Stromal cell of bone marrow (primary cell): ENCODE measurements at regions not wholly inside any gene's neighbourhood (a gene's known extent, or its start where the extent isn't known, plus 50 kb on each side); places are given as distances from the start of the nearest gene placed in this dataset.

Source experiments
- DNase-seq: peaks from one replicate; pipeline ENCODE4 v3.0.0-alpha.2; 2012; ENCODE audit warnings: low read depth

DNA sequence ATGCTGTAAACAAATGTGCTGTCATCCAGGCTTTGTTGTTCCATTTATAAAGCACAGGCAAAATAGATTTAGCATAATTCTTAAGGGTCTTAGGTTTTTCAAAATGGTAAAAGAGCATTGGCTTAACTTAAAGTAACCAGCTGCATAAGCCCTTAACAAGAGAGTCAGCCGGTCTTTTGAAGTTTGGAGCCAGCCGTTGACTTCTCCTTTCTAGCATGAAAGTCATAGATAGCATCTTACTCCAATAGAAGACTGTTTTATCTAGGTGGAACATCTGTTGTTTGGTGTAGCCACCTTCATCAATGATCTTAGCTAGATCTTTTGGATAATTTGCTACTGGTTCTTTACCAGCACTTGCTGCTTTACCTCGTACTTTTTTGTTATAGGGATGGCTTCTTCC is 297.5 kb upstream of the DCBLD2 start:
- DNase-seq, result no peak

DNA sequence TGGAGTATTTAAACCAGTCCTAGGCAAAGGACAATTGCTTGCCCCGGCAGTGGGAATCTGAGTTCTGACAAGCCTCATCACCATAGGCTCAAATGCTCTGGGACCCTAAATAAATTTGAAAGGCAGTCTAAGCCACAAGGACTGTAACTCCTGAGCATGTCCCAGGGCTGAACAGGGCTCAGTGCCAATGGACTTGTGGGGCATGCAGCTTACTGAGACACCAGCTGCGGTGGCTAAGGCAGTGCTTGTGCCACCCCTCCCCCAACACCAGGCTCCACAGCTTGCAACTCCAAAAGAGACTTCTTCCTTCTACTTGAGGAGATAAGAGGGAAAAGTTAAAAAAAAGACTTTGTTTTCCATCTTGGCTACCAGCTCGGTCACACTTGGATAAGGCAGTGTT is 289.7 kb upstream of the DCBLD2 start:
- DNase-seq, result no peak

DNA sequence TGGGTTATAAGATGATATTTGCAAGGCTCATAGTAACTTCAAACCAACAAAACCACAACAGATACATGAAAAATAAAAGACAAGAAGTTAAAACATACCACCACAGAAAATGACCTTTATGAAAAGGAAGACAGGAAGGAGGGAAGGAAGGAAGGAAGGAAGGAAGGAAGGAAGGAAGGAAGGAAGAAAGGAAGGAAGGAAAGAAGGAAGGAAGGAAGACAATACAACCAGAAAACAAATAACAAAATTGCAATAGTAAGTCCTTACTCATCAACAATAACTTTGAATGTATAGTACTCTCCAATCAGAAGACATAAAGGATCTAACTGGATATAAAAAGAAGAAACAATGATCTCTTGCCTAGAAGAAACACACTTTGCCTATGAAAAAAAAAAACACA is 287.4 kb upstream of the DCBLD2 start:
- DNase-seq, result no peak

DNA sequence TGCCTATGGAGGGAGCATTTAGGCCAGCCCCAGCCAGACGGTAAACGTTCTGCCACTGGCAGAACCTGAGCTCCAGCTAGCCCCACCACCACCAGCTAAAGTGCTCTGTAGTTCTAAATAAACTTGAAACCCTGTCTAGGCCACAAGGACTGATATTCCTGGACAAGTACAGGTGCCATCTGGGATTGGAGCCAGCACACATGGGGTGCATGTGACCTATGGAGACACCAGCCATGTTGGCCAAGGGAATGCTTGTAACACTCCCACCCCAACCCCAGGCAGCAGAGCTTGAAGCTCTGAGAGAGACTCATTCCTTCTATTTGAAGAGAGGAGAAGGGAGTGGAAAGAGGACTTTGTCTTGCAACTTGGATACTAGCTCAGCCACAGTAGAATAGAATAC is 284.5 kb upstream of the DCBLD2 start:
- no peak for DNase-seq

DNA sequence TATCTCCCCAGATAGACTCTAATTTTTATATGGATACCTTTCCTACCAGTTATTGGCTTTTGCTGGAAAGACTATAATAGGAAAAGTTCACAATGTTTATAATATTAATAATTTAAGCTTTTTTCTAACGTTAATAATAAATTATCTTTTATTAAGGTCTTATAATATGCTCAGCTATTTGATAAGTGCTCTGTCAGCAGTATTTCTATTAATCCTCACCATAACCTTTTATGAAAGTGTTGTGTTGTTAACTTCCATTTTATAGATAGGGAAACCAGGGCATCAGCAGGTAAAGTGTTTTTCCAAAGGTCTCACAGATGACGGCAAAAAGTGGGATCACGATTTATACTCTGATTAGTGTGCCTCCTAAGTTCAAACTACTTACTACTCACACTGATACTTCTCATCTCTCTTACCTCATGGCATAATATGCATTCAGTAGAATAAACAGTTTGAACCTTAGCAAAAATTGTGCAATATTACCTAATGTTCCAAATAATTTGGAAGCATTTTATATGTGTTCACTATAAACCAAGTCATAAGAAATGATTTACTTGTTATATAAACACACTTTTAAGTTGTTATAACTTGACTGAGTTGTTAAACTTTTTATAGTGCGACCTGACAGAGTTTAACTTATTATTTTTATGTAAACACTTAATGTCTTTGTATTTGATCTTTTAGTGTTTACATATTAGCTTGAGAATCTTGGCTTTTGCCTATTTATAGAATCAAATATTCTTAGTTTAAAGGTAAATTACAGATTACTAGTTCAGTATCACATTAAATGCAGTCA is 274.9 kb upstream of the DCBLD2 start:
- no peak for DNase-seq

DNA sequence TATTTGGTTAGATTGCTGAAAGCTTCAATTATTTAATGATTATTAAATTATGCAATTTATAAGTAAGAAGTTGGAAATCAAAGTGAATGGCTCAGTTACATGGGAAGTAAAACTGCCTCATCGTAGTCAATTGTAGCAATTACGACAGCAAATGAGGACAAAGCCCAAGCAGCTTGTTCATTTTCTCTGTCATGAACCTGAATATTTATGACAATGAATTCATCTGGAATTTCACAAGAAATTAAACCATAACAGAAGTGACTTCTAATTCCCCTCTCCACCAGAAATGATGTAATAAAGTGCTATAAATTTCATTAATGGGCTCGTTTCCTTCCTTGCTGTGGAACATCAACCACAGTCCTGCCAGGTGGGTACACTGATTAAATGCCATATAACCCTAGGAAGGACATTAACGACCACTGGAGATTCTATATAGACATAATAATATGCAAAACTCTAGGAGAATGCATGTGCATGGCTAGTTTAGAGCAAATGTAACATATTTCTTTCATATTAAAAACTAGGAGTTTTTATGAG is 273.8 kb upstream of the DCBLD2 start:
- DNase-seq, result no peak

DNA sequence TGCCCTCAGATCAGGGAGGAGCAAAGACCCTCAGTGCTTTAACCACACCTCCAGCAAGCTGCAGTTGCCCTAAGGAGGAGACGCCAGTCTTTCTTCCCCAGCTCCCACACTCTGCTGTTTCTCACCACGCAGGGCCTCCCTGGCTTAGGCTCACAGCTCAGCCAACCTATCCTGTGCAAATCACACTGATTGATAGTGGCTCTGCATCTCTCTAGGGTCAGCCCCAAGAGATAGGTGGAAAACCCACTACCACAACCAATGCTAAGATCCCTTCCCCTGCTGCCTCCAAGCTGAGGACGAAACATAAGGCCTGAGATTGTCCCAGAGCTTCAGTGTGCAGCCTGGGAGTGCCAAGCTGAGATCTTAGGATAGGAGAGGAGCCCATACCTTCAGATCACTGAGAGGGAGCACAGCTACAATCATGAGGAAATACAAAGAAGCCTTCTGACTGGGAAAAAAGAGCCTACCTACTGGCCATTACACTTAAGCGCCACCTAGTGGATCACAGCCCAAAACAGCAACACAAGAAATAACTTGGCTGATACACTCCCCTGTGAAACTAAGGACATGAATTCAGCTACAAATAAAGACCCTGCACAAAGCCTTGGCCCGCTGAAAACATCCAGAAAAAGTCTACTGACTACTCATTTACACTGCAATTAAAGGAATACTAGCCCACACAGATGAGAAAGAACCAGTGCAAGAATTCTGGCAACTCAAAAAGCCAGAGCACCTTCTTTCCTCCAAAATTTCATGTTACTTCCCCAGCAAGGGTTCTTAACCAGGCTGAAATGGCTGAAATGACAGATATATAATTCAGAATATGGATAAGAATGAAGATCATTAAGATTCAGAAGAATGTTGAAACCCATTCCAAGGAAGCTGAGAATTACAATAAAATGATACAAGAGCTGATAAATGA is 271.5 kb upstream of the DCBLD2 start:
- peak; percentile 58 for DNase-seq

DNA sequence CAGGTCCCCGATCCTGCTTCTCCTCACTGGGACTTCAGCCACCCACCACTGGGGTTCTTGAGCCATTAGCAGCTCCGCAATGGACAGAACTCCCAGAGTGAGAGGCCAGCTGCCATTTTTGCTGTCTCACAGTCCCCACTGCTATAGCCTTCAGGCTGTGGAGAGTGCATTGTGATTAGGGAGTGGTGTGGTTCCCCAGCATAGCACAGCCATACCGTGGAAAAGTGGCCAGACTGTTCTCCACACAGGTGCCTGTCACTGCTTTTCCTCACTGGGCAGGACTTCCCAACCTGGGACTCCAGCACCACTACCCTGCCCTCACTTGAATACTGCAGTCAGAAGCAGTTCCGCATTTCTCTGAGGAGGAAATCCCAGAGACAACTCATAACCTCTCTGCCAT is 270.3 kb upstream of the DCBLD2 start:
- DNase-seq, result no peak

DNA sequence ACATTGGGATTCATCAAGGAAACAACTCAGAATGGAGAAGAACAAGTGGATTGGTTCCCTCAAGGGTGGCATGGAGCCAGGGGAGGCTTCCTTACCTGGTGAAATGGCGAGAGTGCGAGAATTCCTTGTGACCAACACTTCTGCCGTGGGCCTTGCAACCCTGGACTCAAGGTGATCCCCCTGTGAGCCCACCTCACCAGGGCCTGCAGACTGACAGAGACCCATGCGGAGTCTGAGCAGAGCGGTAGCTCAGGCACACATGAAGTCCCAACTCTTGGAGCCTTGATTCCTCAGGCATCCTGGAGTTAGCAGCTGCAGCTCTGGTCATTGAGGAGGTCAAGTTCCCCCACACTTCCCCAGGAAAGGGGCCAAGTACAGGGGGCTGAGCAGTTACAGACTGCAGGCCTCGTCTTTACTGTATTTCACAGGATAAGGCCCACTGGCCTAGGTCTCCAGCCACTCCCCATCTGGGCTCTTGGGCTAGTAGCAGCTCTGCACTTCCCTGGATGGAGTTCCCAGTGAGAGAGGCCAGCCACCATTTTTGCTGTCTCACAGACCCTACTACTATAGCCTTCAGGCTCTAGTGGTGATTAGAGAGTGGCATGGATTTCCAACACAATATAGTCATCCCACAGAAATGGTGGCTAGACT is 269.5 kb upstream of the DCBLD2 start:
- DNase-seq, result no peak

DNA sequence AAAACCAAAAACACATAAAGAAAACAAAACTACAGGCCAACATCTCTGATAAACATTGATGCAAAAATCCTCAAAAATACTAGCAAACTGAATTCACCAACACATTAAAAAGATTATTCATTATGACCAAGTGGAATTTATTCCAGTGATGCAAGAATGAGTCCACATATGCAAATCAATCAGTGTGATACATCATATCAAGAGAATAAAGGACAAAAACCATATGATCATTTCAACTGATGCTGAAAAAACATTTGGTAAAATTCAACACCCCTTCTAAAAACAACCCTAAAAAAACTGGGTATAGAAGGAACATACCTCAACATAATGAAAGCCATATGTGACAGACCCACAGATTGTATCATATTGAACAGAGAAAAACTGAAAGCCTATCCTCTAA is 265.6 kb upstream of the DCBLD2 start:
- peak; percentile 20 for DNase-seq

DNA sequence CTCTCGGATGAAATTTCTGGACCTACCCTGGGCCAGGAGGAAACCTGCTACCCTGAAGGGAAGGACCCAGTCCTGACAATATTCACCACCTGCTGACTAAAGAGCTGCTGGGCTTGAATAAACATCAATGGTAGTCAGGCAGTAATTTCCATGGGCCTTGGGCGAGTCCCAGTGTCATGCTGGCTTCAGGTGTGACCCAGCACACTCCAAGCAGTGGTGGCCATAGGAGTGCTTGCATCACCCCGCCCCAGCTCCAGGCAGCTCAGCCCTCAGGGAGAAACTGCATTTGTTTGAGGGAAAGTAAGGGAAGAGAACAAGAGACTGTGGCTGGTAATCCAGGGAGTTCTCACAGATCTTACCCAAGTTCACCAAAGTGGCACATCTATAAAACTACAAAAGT is 261.8 kb upstream of the DCBLD2 start:
- no peak for DNase-seq

DNA sequence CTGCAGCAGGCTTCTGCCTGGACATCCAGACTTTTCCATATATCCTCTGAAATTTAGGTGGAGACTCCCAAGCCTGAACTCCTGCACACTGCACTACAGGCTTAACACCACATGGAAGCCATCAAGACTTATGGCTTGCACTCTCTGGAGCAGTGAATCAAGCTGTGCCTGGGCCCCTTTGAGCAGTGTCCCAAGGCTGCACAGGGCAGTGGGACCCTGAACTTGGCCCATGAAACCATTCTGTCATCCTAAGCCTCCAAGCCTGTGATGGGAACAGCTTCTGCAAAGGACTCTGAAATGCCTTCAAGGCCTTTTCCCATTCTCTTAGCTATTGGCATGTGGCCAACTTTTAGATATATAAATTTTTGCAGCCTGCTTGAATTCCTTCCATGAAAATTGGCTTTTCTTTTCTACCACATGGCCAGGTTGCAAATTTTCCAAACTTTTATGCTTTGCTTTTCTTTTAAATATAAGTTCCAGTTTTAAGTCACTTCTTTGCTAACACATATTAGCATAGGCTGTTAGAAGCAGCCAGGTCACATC is 257.8 kb upstream of the DCBLD2 start:
- no peak for DNase-seq

DNA sequence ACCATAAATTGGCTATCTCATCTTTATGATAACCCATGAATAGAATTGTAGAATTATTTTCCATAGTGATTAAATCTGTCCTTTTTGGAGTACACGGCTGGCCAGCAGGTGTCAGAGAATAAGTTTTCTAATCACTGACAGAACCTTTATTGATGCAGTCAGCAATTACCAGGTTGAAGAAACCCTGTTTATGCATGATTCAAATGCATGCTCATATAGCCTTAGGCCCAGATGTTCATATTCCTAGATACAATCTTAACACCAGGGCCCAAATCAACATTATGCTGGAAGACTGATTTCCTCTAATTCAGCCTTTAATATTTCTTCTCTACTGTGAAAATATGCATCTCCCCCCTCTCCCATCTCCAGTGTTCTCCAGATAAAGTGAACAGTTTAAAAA is 243.5 kb upstream of the DCBLD2 start:
- DNase-seq, result no peak

DNA sequence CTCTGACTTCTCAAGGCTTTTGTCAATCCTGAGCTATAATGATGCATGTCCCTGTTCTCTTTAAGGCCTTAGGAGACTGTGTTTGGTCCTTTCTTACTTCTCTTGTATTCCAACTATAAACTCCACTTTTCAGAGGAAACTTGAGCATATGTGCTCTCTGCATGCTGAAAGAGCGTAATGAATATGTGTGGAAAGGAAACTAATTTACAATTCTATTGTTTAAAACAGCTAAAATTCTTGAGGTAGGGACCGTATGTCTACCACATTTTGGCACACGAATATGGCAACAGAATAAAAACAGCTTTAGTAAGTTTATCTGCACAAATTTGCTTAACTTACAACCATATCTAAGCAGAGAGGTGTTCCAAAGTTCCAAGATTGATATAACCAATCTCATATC is 242.0 kb upstream of the DCBLD2 start:
- DNase-seq, result no peak

DNA sequence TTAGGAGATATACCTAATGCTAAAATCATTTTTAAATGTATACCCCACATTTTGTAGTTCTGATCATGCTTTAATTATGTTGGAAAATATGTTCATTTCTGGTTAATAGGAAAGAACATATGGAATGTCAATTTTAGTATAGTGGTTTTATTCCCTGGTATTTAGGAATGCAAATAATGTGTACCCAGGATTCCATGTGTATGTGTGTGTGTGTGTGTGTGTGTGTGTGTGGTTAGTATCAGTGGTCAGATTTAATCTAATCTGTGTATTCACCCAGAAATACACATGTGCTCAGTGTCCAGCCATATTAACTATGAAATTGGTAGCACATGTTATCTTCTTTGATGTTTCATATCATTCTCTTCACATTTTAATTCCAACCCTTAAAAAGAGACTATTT is 233.5 kb upstream of the DCBLD2 start:
- DNase-seq, result no peak

DNA sequence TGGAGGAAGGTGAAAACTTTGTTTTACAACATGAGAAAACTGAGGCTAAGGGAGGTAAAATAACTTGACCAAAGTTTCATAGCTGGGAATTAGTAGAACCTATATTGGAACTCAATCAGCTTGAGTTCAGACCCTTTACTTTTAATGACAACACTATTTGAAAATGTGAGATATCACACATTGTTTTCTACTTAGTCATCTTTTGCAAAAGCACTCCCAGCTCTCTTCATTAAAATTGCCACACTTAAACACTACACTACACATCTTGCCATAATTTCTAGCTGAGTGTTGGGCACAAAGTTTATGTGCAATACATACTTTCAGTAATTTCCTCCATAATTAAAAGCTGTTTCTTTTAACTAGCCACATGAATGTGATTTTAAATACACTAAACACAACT is 230.4 kb upstream of the DCBLD2 start:
- DNase-seq, result no peak

DNA sequence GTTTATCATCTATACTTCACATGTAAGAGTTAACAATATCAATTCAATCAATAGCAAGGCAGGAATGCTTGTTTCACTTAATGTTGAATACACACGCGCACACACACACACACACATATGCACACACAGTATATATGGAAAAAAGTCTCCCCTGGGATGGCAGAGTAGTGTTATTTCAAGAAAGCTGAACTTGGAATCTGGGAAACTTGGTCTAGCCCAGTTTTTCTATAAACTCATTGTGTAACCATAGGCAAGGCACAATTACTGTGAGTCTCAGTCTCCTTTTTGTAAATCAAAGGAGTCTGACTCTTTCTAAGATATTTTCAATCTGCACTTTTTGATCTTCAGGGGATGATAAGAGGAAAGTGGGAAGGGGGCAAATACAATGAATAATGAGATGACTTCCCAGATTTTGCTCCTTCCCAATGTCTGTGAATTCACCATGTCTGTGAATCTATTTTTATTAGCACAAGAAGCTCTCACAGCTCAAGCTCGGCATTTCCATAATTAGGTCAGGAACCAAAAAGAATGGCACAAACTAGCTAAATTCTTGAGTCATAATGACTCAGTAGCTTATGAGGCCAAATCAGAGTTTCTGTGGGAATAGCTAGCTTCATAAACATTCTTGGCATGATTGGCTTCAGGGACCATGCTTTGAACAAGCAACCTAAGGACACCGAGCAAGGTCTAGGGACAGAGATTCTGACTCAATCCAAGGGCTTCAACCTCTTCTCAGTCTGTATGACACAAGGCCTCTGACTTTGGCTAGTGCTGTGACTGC is 227.4 kb upstream of the DCBLD2 start:
- peak; percentile 91 for DNase-seq

DNA sequence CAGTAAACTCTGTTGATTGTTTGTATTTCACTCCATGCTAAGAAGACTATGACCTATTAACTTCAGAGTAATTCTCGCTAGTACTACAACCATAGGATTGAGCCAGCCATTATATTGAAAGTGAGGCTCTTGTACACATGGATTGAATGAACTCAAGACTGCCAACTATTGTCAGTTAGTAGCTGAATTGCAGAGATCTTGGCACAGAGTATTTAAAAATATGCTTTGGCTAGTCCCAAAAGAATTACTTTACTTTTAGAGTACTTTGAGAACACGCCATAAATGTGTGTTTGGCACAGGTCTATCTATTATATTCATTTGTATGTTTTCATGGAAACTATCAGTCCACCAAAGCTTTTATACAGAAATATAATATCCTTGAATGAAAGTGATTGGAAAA is 226.7 kb upstream of the DCBLD2 start:
- DNase-seq, result no peak

DNA sequence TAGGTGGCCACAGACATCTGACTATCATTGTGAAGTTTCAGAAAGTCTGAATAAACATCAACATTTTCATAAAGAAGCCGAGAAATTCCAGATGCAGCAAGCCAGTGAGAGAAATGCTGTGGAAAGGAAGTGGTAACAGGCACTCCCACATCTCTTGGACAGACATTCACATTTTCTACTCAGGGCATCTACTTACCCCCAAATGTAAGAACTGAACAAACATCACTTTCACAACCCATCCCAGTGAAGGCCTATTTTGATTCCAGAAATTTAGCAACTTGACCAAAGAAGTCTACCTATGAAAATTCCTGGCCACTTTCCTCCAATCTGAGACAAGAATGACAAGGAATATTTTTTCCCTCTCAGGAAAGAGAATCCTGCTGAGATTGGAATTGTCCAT is 224.8 kb upstream of the DCBLD2 start:
- no peak for DNase-seq

DNA sequence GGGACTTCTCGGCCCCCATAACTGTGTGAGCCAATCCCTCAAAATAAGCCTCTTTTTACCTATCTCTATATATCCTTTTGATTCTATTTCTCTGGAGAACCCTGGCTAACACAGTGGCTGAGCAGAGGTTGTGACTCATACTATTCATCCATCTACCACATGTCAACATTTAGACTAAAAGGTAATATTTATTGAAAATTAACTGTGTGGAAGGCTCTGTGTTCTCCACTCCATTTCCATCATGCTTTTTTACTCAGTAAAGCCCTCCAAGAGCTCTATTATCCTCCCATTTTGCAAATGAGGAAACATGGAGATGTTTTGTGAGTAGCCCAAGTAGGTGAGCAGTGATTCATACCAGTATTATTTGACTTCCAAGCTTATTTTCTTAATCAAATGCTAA is 217.9 kb upstream of the DCBLD2 start:
- no peak for DNase-seq

DNA sequence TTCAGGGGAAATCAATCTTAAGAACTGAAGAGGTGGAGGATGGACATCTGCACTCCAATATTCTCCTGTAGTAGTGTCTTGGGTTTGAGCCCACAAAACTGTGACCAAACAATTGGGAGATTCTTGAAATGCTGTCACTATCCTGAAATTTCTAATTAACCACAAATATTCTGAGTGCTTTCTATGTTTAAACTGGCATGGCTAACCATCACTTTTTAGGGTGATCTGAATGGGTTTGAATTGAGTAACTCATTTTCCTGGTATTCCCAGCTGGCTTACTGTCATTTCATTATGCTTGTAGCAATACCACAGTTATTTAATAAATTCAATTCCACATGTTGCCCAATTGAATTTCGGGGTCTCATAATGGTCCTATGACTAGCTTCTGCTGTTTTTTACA is 216.9 kb upstream of the DCBLD2 start:
- DNase-seq, result no peak
